WERI-Rb-1 (cell line): ENCODE measurements at regions not wholly inside any gene's neighbourhood (a gene's known extent, or its start where the extent isn't known, plus 50 kb on each side); places are given as distances from the start of the nearest gene placed in this dataset.

Experiments
- DNase-seq: peaks from one replicate; pipeline ENCODE4 v3.0.0-alpha.2; 2020
- H3K27ac ChIP-seq: fragments of 250-450 bp; sonication (Bioruptor Pico); 2 replicates; pipeline ENCODE4 v1.5.1; 2020; ENCODE audit warnings: mild to moderate bottlenecking, moderate library complexity
- H3K27me3 ChIP-seq: fragments of 250-450 bp; sonication (Bioruptor Pico); 2 replicates; pipeline ENCODE4 v1.5.1; 2021; ENCODE audit warnings: mild to moderate bottlenecking, low read depth, moderate library complexity; ENCODE audit not compliant: insufficient read depth, severe bottlenecking
- H3K36me3 ChIP-seq: fragments of 250-450 bp; sonication (Bioruptor Pico); 2 replicates; pipeline ENCODE4 v1.5.1; 2020; ENCODE audit warnings: mild to moderate bottlenecking, moderate library complexity
- H3K4me3 ChIP-seq: 2 replicates; pipeline ENCODE4 v1.5.1; 2011; ENCODE audit warnings: low read depth, mild to moderate bottlenecking, control low read depth, low read length
- H3K9me3 ChIP-seq: fragments of 250-450 bp; sonication (Bioruptor Pico); 2 replicates; pipeline ENCODE4 v1.5.1; 2021; ENCODE audit warnings: mild to moderate bottlenecking, moderate library complexity; ENCODE audit not compliant: severe bottlenecking
- CTCF ChIP-seq: IDR thresholded peaks from 2 replicates; pipeline ENCODE4 v1.5.1; 2011; ENCODE audit warnings: low read depth, mild to moderate bottlenecking, control low read depth, inconsistent platforms, low read length

- no peak for DNase-seq
- Histone ChIP-seq H3K4me3 (no peak overlapping the region), H3K36me3 (no peaks in the 10 kb centered on the region), H3K27ac (no peak overlapping the region), H3K27me3 (no peaks in the 10 kb centered on the region), H3K9me3 (no peaks in the 10 kb centered on the region)
- TF ChIP-seq CTCF: no peak
These were observed 457.5 kb upstream of the GNPDA2 start for GRCh38 chr4:45183905-45184304.

GRCh38 chr4:45172636-45173035 is 446.3 kb upstream of the GNPDA2 start:
- Histone ChIP-seq H3K27me3 (no peaks in the 10 kb centered on the region), H3K27ac (no peak overlapping the region), H3K36me3 (no peaks in the 10 kb centered on the region), H3K9me3 (no peaks in the 10 kb centered on the region), H3K4me3 (no peak overlapping the region)
- DNase-seq: peak; percentile 24
- TF ChIP-seq CTCF: no peak

GRCh38 chr4:45160951-45161350 is 434.6 kb upstream of the GNPDA2 start:
- no peak for DNase-seq
- Histone ChIP-seq H3K27ac (no peak overlapping the region), H3K4me3 (no peak overlapping the region), H3K27me3 (no peaks in the 10 kb centered on the region), H3K9me3 (no peaks in the 10 kb centered on the region), H3K36me3 (no peaks in the 10 kb centered on the region)
- TF ChIP-seq CTCF: no peak

- Histone ChIP-seq H3K27ac (no peak overlapping the region), H3K27me3 (no peaks in the 10 kb centered on the region), H3K4me3 (no peak overlapping the region), H3K36me3 (no peaks in the 10 kb centered on the region), H3K9me3 (no peaks in the 10 kb centered on the region)
- DNase-seq: no peak
- TF ChIP-seq CTCF: no peak
These were observed 428.9 kb upstream of the GNPDA2 start for GRCh38 chr4:45155081-45155777.

GRCh38 chr4:45147866-45148265 is 421.5 kb upstream of the GNPDA2 start:
- no peak for TF ChIP-seq CTCF
- H3K9me3 ChIP-seq: no peaks in the 10 kb centered on the region
- no peak overlapping the region for H3K4me3 ChIP-seq
- H3K27me3 ChIP-seq: no peaks in the 10 kb centered on the region
- no peak for DNase-seq
- no peaks in the 10 kb centered on the region for H3K36me3 ChIP-seq
- no peak overlapping the region for H3K27ac ChIP-seq

- no peak for DNase-seq
- no peak for TF ChIP-seq CTCF
- H3K9me3 ChIP-seq: no peaks in the 10 kb centered on the region
- H3K36me3 ChIP-seq: no peaks in the 10 kb centered on the region
- H3K27me3 ChIP-seq: no peaks in the 10 kb centered on the region
- no peak overlapping the region for H3K27ac ChIP-seq
- no peak overlapping the region for H3K4me3 ChIP-seq
These were observed 404.7 kb upstream of the GNPDA2 start for GRCh38 chr4:45131020-45131419.
